Right ventricle myocardium inferior (tissue), 1 donor: ENCODE measurements at regions not wholly inside any gene's neighbourhood (a gene's known extent, or its start where the extent isn't known, plus 50 kb on each side); places are given as distances from the start of the nearest gene placed in this dataset.
"Not testable (repeated sequence)": the region's sequence is repeated elsewhere in the genome, so short reads cannot be mapped to it uniquely, and the experiment has no call there.

Experiments
- ATAC-seq: fragments of 200-7000 bp; cut with Tn5 transposase; one replicate; pipeline ENCODE4 v1.9.1; 2020; ENCODE audit warnings: mild to moderate bottlenecking, moderate library complexity
- DNase-seq: peaks from one replicate; pipeline ENCODE4 v3.0.0; 2021; ENCODE audit errors: missing footprints
- intact Hi-C: fragments of 100-400 bp; cut with DNase I; formaldehyde crosslinking; loops from one replicate; pipeline ENCODE4 v1.11.0; 2022
- donor health status: DM: no; HTN: yes; CAD: no; lungs with severe emphysema.

DNA sequence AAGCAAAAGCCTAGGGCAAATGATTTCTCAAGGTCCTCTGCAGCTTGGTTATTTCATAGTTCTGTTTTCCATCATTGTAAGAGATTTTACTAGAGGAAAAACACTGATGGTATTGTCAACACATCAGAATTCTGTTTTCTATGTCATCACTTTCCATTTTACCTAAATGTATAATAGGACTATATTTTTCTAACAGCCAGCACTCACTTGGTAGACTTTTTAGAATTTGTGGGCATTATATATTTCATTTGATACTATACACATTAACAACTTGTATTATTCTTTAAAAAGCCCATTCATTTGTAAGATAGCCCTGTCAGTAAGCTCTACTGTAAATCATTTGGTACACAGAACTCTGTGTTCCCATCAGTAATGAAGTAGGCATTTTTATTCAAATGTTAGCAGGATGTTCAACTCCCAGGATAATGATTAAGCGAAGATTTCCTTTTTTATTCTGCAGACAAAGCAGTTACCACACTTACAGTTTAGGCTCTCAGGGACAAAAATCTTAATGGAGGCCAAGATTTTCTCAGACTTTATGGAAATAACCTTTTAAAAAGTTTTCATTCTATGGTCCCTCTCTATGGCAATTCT lies 143.6 kb upstream of the TEX13C start:
- ATAC-seq (no peak), DNase-seq (no peak)
- intact Hi-C loops, result no loop called here

DNA sequence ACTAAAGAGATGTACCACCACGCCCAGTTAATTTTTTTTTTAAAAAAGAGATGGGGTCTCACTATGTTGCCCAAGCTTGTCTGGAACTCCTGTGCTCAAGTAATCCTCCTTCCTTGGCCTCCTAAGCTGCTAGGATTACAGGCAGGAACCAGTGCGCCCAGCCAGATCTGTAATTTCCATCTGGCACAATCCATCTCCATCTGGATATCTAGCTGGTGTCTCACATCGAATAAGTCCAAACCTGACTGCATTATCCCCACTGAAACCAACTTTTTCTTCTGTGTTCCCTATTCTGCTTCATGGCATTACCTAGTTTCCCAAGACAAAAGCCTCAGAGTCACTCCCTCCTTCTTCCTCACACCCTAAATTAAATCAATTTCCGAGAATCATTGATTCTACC lies 125.8 kb upstream of the TEX13C start:
- intact Hi-C loops, result no loop called here
- ATAC-seq, result no peak

DNA sequence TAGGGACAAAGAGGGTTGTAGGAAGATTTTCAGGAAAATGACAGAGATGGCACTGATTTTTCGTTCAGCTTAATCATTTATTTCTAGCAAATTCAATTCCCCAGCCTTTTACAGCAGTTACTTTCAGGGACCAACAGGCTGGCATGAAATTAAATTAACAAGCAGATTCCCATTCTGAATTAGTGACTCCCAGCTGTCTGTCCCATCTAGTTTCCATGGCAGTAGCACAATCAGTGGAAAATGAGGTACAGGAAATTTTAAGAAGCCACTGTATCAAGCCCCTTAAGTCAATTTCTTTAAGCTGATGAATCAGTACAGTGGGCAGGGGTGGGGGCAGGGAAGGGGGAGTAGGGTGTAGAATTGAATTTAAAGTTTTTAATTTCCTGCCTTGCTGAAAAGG lies 121.1 kb upstream of the TEX13C start:
- intact Hi-C loops, result no loop called here
- ATAC-seq, result no peak
- DNase-seq, result no peak

More for the DNA sequence above, 125.8 kb upstream of the TEX13C start:
- no peak for DNase-seq

DNA sequence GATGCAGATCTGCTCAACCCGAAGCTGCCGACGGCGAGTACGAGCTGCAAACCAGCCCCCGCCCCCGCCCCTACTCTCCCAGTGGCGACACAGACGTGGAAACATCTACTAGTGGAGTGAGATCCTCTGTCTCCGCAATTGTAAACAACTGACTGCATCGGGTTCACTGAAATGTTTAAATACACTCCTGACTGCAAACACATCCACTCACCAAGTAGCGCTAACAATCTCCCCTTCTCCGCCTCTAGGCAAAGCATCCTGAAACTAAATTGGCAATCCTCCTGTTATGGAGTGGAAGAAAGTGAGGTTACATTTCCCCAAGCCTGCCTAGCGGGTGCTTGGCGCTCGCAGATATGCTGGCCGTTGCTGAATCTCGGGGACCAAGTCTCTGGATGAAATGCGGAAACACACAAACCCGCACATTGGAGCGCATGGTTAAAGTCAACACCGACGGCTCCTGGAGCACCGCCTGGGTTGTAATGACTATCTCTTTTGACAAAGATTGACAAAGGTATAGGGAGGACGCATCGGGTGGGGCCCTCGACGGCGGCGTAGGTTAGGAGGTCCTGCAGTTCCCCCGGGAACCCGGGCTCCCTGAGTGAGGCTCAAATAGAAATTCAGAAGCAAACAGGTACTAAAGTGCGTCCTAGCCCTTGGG lies 117.0 kb upstream of the TEX13C start:
- DNase-seq (no peak), ATAC-seq (no peak)
- intact Hi-C loops, result no loop called here

DNA sequence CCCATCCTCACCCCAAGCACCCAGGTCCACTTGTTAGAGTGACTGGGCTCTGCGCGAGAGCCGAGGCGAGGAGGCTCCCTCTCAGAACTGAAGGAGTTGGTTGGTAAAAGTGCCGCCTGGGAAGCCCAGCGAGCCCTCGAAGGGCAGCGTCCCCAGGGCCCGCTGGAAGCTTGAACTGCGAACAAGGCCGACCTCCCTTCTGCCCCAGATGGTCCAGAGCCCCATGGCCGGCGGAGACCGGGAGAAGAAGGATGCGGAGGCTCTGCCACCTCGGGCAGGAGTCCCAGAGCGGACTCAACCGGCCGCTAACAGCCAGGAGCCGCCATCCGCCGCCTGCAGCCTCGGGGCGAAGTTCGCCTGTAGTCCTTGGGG lies 116.3 kb upstream of the TEX13C start:
- intact Hi-C loops, result no loop called here
- DNase-seq (no peak), ATAC-seq (no peak)

DNA sequence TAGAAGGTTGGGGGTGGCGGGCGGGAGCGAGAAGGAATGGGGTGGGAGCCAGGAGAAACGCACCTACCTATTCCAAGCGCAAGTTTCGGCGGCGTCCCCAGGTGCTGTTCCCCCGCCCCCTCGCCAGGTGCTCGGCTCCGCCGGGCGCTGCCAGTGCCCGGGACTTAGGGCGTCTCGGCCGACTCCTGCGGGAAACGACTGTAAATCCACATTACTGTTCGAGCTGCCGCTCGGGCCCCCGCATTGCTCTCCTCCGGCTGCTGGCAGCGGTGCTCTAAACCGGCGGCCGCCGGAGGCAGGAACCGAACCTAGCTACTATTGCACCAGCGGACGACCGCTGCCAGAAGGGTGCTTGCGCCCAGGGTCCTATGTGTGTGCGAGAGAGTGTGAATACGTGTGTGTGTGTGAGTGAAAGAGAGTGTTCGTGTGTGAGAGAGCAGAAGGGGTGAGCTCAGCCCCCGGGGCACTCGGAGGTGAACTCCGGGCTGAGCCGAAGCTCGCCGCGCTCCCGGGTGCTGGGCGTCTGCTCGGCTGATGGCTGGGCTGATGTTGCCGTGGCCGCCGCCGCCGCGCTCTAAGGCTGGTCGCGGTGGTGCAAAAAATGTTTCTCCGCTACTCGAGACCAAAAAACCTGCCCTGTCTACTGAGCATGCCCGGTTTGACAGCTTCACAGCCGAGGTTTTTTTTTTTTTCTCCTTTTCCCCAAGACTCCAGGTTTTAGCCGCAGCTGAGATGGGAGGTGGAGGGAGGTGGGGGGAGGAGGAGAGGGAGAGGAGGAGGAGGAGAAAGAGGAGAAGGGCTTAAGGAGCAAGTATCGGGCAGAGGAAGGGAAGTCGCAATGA lies 115.7 kb upstream of the TEX13C start:
- ATAC-seq (peak; percentile 82), DNase-seq (peak; percentile 65)
- intact Hi-C loops, result no loop called here

DNA sequence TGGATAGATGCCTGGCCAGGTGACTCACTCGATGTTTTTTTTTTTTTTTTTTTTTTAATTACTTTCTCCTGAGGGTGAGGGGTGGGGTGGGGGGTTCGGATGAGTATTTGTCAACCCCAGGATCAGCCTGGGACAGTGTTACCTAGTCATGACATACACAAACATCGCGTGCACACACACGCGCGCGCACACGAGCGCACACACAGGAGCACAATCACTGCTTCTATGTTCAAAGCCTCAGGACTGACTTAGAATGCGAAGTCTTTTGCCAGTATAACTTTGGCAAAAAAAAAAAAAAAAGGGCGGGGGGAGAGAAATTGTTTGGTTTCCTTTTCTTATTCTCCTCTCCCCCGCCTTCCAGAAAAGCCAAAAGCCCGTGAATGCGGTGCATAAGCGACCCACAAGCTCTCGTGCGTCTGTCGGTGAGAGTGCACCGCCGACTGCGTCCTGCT lies 115.0 kb upstream of the TEX13C start:
- ATAC-seq (no peak), DNase-seq (no peak)
- intact Hi-C loops, result no loop called here

DNA sequence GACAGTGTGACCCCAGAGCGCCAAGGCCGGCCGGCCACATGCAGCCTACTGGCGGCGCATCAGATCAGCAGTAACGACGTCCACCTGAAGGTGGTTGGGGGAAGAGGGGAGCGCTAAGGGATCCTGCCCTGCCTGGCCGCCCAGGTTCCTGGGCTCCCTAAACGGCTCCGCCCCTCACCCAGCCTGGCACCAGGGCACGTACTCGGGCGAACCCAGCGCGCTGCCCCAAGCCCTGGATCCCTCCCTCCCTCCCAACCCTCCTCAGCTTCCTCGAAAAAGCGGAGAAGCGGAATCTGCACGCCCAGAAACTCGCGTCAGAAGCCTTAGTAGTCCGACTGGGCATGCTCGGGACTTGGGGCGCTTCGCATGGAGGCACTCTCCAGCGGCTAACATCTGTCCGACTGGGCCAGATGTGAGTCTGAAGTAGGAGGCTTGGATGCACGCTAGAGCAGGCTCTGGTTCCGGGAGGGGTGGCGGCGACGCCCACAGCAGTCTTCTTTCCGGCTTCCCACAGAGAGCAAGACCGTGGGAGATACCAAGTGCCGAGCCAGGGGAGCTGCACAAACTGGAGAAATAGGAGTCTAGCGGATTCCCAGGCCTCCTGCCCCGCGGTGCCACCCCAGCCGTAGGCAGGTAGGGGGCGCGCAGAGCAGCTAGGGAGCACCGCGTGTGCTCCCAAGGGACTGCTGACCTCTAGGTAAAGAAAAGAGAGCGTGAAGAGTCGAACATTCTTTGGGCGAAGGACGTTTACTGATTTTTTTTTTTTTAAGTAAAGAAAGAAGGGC lies 114.3 kb upstream of the TEX13C start:
- peak; percentile 86 for ATAC-seq
- peak; percentile 77 for DNase-seq
- intact Hi-C loops, result no loop called here

DNA sequence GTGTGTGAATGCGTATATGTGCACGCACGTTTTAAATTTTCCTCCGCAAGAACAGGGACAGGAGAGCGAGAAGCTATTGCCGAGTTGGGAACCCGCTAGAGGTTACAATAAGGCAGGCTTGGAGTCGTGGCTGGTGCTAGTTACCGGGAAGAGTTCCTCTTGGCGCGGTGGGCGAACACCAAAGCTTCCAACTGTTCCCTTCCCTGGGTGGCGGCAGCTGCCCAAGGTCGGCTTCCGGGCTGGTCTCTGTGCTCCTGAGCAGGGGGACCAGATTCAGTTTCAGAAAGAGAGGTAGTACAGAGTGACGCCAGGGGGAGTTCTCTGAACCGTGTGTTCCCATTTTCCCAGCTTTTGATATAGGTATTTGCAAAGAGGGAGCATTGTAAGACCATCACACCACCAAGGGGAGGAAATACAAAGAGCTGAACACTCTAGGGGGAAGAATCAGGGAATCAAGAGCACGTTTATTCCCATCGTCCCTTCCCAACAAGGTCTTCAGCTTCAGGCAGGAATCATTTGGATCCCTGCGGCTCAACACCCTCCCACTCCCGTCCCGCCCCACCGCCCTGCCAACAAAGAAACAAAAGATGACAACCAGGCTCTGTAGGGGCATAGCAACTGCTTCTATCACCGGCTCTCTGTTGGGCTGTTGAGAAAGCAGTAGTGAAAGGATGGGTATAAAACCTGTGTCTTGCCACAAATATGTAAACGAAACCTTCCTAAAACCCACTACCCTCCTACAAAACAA lies 113.6 kb upstream of the TEX13C start:
- no peak for DNase-seq
- intact Hi-C loops, result no loop called here
- no peak for ATAC-seq

DNA sequence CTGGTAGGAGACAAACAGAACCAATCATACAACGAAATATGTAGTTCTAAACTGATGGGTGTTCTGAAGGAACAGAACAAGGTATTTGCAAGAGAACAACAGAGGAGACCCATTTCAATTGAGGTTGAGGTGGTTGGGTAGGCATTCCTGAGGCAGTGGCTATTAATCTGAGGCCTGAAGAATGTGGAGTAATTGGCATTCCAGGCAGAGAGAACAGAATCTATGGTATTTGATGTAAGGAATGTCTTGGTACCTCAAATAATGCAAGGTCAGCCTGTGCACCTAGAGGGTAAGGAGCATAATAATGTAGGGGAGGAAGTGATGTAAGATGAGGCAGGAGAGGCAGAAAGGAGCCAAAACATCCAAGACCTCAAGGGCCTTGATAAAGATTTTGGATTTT lies 109.5 kb upstream of the TEX13C start:
- DNase-seq (no peak), ATAC-seq (no peak)
- intact Hi-C loops, result no loop called here

DNA sequence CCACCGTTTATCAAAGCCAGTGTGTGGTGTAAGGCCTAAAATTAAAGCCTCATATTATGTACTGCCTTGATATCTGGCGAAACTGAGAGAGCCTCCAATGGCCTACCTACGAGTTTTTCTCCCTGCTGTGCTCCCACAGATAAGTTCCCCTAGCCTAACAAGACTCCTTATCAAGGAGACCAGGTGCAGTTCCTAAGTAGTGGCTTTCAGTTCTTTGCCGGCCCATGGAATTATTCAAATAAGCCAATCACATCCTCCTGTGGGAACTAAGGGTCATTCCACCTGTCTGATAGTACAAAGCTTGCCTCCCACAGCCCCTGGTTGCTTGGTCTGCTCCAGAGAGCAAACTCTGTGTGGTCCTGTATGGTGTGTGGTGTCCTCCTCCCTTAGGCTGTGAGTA lies 99.8 kb upstream of the TEX13C start:
- intact Hi-C loops, result no loop called here
- DNase-seq (no peak), ATAC-seq (no peak)

DNA sequence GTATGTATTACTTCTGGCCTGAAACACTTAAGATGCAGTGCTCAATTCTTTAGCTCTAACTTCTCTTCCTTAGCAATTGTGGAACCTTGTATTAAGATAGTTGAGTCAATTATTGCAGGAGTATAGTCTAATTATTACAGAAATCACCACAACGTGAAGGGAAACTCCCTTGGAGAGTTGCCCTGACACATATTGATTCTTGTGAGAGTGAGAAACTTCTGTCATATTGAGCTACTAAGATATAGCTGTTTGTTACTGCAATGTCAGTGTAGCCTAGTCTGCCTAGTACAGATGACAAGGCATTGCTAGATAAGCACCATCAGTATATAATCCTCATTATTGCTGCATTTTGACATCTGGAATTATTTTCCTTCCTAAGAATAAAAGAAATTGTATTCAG lies 82.7 kb upstream of the TEX13C start:
- ATAC-seq (no peak), DNase-seq (no peak)
- intact Hi-C loops, result no loop called here

DNA sequence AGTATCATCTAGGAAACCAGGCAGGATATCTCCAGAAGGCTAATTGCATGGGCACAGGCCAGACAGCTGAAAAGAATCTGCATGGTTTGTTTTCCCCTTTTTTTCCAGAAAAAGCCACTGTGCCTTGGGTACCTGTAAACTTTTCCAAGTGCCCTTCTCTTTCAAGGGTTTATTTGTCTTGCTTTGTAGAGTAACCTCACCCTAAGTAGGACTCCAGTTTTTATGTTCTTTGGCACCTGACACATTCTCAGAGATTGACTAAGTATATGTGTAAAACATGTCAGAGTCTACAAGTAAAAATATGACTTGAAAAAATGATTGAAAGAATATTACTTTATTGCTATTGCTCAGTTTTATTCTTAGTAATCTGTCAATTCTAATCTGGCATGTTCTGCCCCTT lies 70.7 kb upstream of the TEX13C start:
- DNase-seq, result no peak
- ATAC-seq, result no peak
- intact Hi-C loops, result no loop called here

DNA sequence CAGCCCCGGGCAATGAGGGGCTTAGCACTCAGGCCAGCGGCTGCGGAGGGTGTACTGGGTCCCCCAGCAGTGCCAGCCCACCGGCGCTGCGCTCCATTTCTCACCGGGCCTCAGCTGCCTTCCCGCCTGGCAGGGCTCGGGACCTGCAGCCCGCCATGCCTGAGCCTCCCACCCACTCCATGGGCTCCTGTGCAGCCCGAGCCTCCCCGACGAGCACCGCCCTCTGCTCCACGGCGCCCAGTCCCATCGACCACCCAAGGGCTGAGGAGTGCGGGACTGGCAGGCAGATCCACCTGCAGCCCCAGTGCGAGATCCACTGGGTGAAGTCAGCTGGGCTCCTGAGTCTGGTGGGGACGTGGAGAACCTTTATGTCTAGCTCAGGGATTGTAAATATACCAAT lies 63.9 kb upstream of the TEX13C start:
- ATAC-seq, intact Hi-C loops, DNase-seq: not testable (repeated sequence)

DNA sequence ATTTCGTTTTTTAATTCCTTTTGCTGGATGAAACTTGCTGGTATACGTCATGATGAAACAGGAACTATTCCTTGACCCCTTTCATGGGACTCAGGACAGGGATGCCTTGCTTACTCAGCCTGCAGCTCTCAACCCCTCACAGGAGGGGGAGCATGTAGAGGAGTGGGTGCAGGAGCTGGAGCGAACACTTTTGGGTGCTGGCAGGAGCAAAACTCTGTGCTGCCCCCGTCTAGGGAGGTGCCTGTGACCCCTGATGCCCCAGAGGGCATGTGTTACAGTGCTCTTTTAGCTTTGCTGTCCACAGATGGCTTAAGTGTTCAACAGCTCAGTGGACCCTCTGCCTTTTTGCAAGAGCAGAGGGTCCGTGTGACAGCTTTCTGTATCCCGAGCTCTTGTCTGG lies 56.8 kb upstream of the TEX13C start:
- ATAC-seq (no peak), DNase-seq (no peak)
- intact Hi-C loops, result no loop called here

DNA sequence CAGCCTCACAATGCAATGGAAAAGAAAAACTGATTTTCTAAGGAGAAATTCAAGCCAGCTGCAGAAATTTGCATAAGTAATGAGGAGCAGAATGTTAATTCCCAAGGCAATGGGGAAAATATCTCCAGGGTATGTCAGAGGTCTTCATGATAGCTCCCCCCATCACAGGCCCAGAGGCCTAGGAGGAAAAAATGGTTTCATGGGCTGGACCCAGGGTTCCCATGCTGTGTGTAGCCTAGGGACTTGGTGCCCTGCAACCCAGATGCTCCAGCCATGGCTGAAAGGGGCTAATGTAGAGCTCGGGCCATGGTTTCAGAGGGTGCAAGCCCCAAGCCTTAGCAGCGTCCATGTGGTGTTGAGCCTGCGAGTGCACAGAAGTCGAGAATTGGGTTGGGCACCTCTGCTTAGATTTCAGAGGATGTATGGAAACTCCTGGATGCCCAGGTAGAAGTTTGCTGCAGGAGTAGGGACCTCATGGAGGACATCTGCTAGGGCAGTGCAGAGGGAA lies 53.5 kb upstream of the TEX13C start:
- intact Hi-C loops, result no loop called here
- DNase-seq (no peak), ATAC-seq (no peak)
